Uterus (tissue), 3 donors: ENCODE measurements at regions not wholly inside any gene's neighbourhood (a gene's known extent, or its start where the extent isn't known, plus 50 kb on each side); places are given as distances from the start of the nearest gene placed in this dataset.

Experiments used
- DNase-seq, 2 donors: peaks; one replicate each; pipeline ENCODE4 v3.0.0-alpha.2; 2019 to 2020
- H3K27ac ChIP-seq, 2 donors: fragments of 200-600 bp; sonication (generic); 1 replicate in 1 of 2; 2 replicates in 1 of 2; pipeline ENCODE4 v1.5.1; 2016 to 2018
- H3K27me3 ChIP-seq, 2 donors: fragments of 200-600 bp; sonication (generic); one replicate each; pipeline ENCODE4 v1.5.1; 2018 to 2019; ENCODE audit warnings: control low read depth in 1 of 2
- H3K36me3 ChIP-seq, 2 donors: fragments of 200-600 bp; sonication (generic); one replicate each; pipeline ENCODE4 v1.5.1; 2019; ENCODE audit warnings: control low read depth in 1 of 2
- H3K4me1 ChIP-seq, 2 donors: fragments of 200-600 bp; sonication (generic); one replicate each; pipeline ENCODE4 v1.5.1; 2018 to 2019; ENCODE audit warnings: control low read depth in 1 of 2
- H3K4me3 ChIP-seq, 2 donors: fragments of 200-600 bp; sonication (generic); 1 replicate in 1 of 2; 2 replicates in 1 of 2; pipeline ENCODE4 v1.5.1; 2018 to 2019; ENCODE audit warnings: mild to moderate bottlenecking in 1 of 2
- H3K9me3 ChIP-seq, 2 donors: fragments of 200-600 bp; sonication (generic); one replicate each; pipeline ENCODE4 v1.5.1; 2019; ENCODE audit warnings: control low read depth in 1 of 2
- POLR2A ChIP-seq, 2 donors: fragments of 450-650 bp; IDR thresholded peaks; one replicate each; pipeline ENCODE4 v1.6.1; 2016; ENCODE audit warnings: antibody characterized with exemption in 2 of 2, mild to moderate bottlenecking in 1 of 2, moderate library complexity in 1 of 2
- intact Hi-C: fragments of 100-400 bp; cut with DNase I; formaldehyde crosslinking; loops from one replicate; pipeline ENCODE4 v1.15.1; 2023; ENCODE audit warnings: low total_unique reads
- TF ChIP-seq, protein P1 (sequence below), 4 experiments: fragments of 200-600 bp in 2 of 4; fragments of 450-650 bp in 2 of 4; sonication (generic) in 2 of 4; IDR thresholded peaks; one replicate each; pipeline ENCODE4 v1.5.1; 2016 to 2019; ENCODE audit warnings: antibody characterized with exemption in 4 of 4, mild to moderate bottlenecking in 2 of 4, moderate library complexity in 1 of 4
- donor health status: DM: yes; HTN: yes; CAD: no.

DNA sequence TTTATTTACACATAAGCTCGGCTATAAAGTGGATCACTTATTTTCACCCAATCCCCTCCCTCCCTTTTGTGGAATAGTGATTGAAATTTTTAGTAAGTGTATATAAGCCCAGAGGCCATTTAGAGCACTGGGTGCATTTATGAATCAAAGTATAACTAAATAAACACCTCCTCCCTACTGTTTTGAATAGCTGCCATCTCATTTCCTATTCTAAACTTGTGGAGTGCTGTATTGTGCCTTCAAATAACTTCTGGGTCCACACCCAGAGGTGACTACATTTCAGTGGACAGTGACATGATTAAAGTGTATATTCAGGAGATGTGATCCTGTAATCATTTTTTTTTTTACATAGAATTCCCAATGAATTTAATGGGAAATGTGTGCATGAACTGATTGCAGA, 104.9 kb downstream of the TEX13C start:
- no peaks in the 10 kb centered on the region for H3K36me3 ChIP-seq
- no peaks in the 10 kb centered on the region for H3K27me3 ChIP-seq
- intact Hi-C loops: no loop called here
- H3K9me3 ChIP-seq: no peaks in the 10 kb centered on the region
- no peak for TF ChIP-seq POLR2A (IDR thresholded peaks at IDR 0.05)
- TF ChIP-seq, protein P1, sequence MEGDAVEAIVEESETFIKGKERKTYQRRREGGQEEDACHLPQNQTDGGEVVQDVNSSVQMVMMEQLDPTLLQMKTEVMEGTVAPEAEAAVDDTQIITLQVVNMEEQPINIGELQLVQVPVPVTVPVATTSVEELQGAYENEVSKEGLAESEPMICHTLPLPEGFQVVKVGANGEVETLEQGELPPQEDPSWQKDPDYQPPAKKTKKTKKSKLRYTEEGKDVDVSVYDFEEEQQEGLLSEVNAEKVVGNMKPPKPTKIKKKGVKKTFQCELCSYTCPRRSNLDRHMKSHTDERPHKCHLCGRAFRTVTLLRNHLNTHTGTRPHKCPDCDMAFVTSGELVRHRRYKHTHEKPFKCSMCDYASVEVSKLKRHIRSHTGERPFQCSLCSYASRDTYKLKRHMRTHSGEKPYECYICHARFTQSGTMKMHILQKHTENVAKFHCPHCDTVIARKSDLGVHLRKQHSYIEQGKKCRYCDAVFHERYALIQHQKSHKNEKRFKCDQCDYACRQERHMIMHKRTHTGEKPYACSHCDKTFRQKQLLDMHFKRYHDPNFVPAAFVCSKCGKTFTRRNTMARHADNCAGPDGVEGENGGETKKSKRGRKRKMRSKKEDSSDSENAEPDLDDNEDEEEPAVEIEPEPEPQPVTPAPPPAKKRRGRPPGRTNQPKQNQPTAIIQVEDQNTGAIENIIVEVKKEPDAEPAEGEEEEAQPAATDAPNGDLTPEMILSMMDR (IDR thresholded peaks at IDR 0.05): no peak
- no peak overlapping the region for H3K27ac ChIP-seq
- no peak for DNase-seq
- no peaks in the 10 kb centered on the region for H3K4me1 ChIP-seq
- no peak overlapping the region for H3K4me3 ChIP-seq

DNA sequence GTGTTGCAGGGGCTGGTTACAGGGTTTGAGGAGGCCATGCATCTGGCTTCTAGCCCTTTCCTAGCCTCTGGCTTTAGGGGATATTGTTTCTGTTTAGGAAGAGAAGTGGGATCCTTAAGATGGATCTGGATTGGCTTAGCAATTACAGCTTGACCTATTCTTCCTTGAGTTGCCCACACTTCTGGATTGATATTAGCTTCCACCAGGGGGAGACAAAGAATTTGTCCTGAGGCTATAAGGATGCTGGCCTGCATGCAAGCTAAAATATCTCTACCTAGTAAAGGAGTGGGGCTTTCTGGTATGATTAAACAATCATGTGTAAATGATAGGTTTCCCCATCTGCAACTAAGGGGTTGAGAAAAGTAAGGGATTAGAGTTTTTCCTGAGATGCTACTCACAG, 117.2 kb downstream of the TEX13C start:
- no peaks in the 10 kb centered on the region for H3K4me1 ChIP-seq
- H3K9me3 ChIP-seq: no peaks in the 10 kb centered on the region
- H3K36me3 ChIP-seq: no peaks in the 10 kb centered on the region
- DNase-seq: no peak
- no peaks in the 10 kb centered on the region for H3K27me3 ChIP-seq
- no peak overlapping the region for H3K27ac ChIP-seq
- intact Hi-C loops: no loop called here
- no peak overlapping the region for H3K4me3 ChIP-seq
- TF ChIP-seq, protein P1 (IDR thresholded peaks at IDR 0.05): no peak
- TF ChIP-seq POLR2A (IDR thresholded peaks at IDR 0.05): no peak

DNA sequence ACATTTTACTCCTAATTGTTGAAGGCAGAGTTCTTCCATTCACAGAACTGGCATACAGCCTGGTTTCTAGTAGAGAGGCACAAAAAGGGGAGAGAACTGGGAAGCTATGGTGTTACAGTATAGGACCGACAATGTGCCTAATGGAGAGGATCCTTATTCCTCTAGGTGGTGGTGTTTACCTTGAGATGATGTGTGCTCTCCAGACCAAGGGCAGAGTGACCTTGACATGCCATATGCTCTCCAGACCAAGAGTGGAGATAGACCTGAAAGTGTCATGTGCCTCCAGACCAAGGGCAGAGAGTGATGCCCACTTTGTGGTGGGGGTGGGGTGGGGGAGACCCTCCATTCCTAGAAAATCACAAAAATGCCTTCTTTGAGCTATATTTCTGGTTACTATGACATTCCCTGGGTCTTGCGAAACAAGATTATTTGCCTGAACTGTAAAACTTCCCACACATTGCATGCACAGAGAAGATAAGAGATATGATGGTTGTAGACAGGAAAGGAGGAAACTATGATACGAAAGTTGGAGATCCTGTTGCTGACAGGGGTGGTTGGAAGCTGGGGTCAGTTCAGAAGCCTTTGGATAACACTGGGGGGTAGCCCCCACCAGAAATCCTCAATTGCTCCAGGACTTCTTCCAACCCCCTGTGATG, 119.7 kb downstream of the TEX13C start:
- no peaks in the 10 kb centered on the region for H3K9me3 ChIP-seq
- TF ChIP-seq, protein P1 (IDR thresholded peaks at IDR 0.05): no peak
- TF ChIP-seq POLR2A (IDR thresholded peaks at IDR 0.05): no peak
- DNase-seq: no peak
- H3K4me3 ChIP-seq: no peak overlapping the region
- H3K36me3 ChIP-seq: no peaks in the 10 kb centered on the region
- H3K4me1 ChIP-seq: no peaks in the 10 kb centered on the region
- H3K27ac ChIP-seq: no peak overlapping the region
- H3K27me3 ChIP-seq: no peaks in the 10 kb centered on the region
- intact Hi-C loops: no loop called here

DNA sequence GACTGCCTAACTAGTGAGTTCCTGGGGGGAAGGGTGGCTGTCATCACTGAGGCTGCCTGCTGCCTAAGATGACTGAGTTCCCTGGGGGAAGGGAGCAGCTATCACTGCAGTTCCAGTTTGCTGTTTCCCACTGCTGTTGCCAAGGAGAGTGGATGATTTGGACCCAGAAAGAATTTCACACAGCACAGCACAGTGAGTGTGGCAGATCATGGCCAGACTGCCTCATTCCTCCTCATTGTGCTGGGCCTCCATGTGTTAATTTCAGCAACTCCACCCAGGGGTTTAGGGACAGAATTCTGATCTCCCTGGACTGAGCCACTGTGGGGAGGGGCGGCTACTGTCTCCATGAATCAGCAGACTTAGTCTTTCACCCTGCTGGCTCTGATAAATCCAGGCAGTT, 125.0 kb downstream of the TEX13C start:
- DNase-seq: no peak
- H3K27me3 ChIP-seq: no peaks in the 10 kb centered on the region
- H3K4me3 ChIP-seq: no peak overlapping the region
- H3K9me3 ChIP-seq: no peaks in the 10 kb centered on the region
- H3K4me1 ChIP-seq: no peaks in the 10 kb centered on the region
- H3K27ac ChIP-seq: no peak overlapping the region
- intact Hi-C loops: no loop called here
- H3K36me3 ChIP-seq: no peaks in the 10 kb centered on the region
- TF ChIP-seq POLR2A (IDR thresholded peaks at IDR 0.05): no peak
- TF ChIP-seq, protein P1 (IDR thresholded peaks at IDR 0.05): no peak

DNA sequence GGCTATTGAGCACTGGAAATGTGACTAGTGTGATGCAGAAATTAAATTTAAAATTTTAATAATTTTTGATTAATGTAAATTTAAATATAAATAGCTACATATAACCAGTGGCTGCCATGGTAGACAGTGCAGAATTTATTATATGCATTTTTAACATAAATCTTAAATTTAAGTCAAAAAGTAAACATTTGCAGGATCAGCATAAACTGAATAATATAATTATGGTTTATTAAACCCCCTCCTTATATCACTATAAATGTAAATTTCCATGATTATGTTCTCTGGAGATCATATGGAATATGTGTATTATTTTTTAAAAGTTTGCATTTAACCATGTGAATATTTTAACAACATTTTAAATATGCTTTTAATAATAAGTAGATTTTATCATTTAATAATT, 155.8 kb downstream of the TEX13C start:
- H3K9me3 ChIP-seq: no peaks in the 10 kb centered on the region
- intact Hi-C loops: no loop called here
- no peak for DNase-seq
- H3K27ac ChIP-seq: no peak overlapping the region
- H3K4me1 ChIP-seq: no peaks in the 10 kb centered on the region
- H3K36me3 ChIP-seq: peaks cover 0 to 3% of the 10 kb centered on the region in 2 donors
- no peak for TF ChIP-seq POLR2A (IDR thresholded peaks at IDR 0.05)
- TF ChIP-seq, protein P1 (IDR thresholded peaks at IDR 0.05): no peak
- H3K27me3 ChIP-seq: no peaks in the 10 kb centered on the region
- H3K4me3 ChIP-seq: no peak overlapping the region
